Mammary epithelial cell (primary cell): ENCODE measurements at regions not wholly inside any gene's neighbourhood (a gene's known extent, or its start where the extent isn't known, plus 50 kb on each side); places are given as distances from the start of the nearest gene placed in this dataset.

Experiments used
- CTCF ChIP-seq, 2 donors: IDR thresholded peaks in 1 of 2; conservative IDR thresholded peaks in 1 of 2; 2 replicates each; pipeline ENCODE4 v1.5.1; 2011 to 2012; ENCODE audit warnings: inconsistent platforms in 2 of 2, low read length in 2 of 2, mild to moderate bottlenecking in 2 of 2, control low read depth in 1 of 2, low read depth in 1 of 2; ENCODE audit not compliant: insufficient read depth in 1 of 2; ENCODE audit errors: extremely low read depth in 1 of 2
- EZH2 ChIP-seq: IDR thresholded peaks from 2 replicates; pipeline ENCODE4 v1.6.1; 2012; ENCODE audit warnings: low read length, inconsistent platforms, borderline replicate concordance

GRCh38 chr14:101193845-101194372 is 290.4 kb upstream of the RTL1 start:
- TF ChIP-seq CTCF (conservative IDR thresholded peaks at IDR 0.05 in 1 of 2, IDR thresholded peaks at IDR 0.05 in 1 of 2; ENCODE audit: extremely low read depth in 1 of 2, insufficient read depth in 1 of 2, low read depth in 1 of 2, low read length in 2 of 2) (no peak), EZH2 (no peak)
